Keratinocyte (primary cell): ENCODE measurements at regions not wholly inside any gene's neighbourhood (a gene's known extent, or its start where the extent isn't known, plus 50 kb on each side); places are given as distances from the start of the nearest gene placed in this dataset.

ENCODE experiments used
- DNase-seq: peaks from one replicate; pipeline ENCODE4 v3.0.0-alpha.2; 2011; ENCODE audit warnings: low read depth, missing footprints, low spot score
- FAIRE-seq: peaks from 2 replicates; lab custom pipeline; 2011; peaks lifted over from hg19 to GRCh38; lab: Jason Lieb, UNC
- H2AFZ ChIP-seq: 2 replicates; pipeline ENCODE4 v1.6.0; 2012; ENCODE audit warnings: low read length, control low read depth, inconsistent platforms; ENCODE audit not compliant: control insufficient read depth
- H3K27ac ChIP-seq: 2 replicates; pipeline ENCODE4 v1.5.1; 2011; ENCODE audit warnings: low read length; ENCODE audit not compliant: control insufficient read depth, insufficient read depth
- H3K27me3 ChIP-seq: 3 replicates; pipeline ENCODE4 v1.6.0; 2011; ENCODE audit warnings: low read length; ENCODE audit not compliant: control insufficient read depth, insufficient read depth; ENCODE audit errors: extremely low read depth
- H3K36me3 ChIP-seq, 2 experiments: 2 replicates in 1 of 2; 3 replicates in 1 of 2; pipeline ENCODE4 v1.5.1; 2011; ENCODE audit warnings: low read length in 2 of 2, mild to moderate bottlenecking in 1 of 2; ENCODE audit not compliant: control insufficient read depth in 2 of 2, insufficient read depth in 2 of 2; ENCODE audit errors: extremely low read depth in 1 of 2
- H3K4me1 ChIP-seq: 3 replicates; pipeline ENCODE4 v1.5.1; 2011; ENCODE audit warnings: low read length; ENCODE audit not compliant: control insufficient read depth, insufficient read depth; ENCODE audit errors: extremely low read depth
- H3K4me2 ChIP-seq: 3 replicates; pipeline ENCODE4 v1.6.0; 2011; ENCODE audit warnings: low read depth, low read length; ENCODE audit not compliant: control insufficient read depth, insufficient read depth; ENCODE audit errors: extremely low read depth
- H3K4me3 ChIP-seq, 3 experiments: fragments of 200-600 bp in 1 of 3; sonication (generic) in 1 of 3; 2 replicates in 2 of 3; 3 replicates in 1 of 3; pipeline ENCODE4 v1.5.1; 2011 to 2016; ENCODE audit warnings: low read length in 3 of 3, mild to moderate bottlenecking in 3 of 3, control low read depth in 2 of 3, inconsistent platforms in 1 of 3, low read depth in 1 of 3, mixed read lengths in 1 of 3, mixed run types in 1 of 3, moderate library complexity in 1 of 3; ENCODE audit not compliant: control insufficient read depth in 2 of 3, insufficient read depth in 2 of 3; ENCODE audit errors: extremely low read depth in 1 of 3
- H3K79me2 ChIP-seq: 2 replicates; pipeline ENCODE4 v1.6.0; 2012; ENCODE audit warnings: low read length; ENCODE audit not compliant: control insufficient read depth, insufficient read depth
- H3K9ac ChIP-seq: 3 replicates; pipeline ENCODE4 v1.6.0; 2011; ENCODE audit warnings: low read length; ENCODE audit not compliant: control insufficient read depth, insufficient read depth; ENCODE audit errors: extremely low read depth
- H3K9me1 ChIP-seq: 3 replicates; pipeline ENCODE4 v1.6.0; 2011; ENCODE audit warnings: low read length; ENCODE audit not compliant: control insufficient read depth, insufficient read depth; ENCODE audit errors: extremely low read depth
- H3K9me3 ChIP-seq: 2 replicates; pipeline ENCODE4 v1.5.1; 2012; ENCODE audit warnings: low read depth, low read length; ENCODE audit not compliant: control insufficient read depth
- H4K20me1 ChIP-seq: 3 replicates; pipeline ENCODE4 v1.6.0; 2011; ENCODE audit warnings: low read length; ENCODE audit not compliant: control insufficient read depth, insufficient read depth; ENCODE audit errors: extremely low read depth
- CTCF ChIP-seq, 3 experiments: IDR thresholded peaks in 1 of 3; conservative IDR thresholded peaks in 1 of 3; optimal IDR thresholded peaks in 1 of 3; 2 replicates in 2 of 3; 3 replicates in 1 of 3; pipeline versions ENCODE3 to v1.5.1; 2011; ENCODE audit warnings: low read length in 3 of 3, mild to moderate bottlenecking in 3 of 3, moderate library complexity in 2 of 3, control low read depth in 1 of 3, inconsistent platforms in 1 of 3; ENCODE audit not compliant: insufficient read depth in 2 of 3; ENCODE audit errors: extremely low read depth in 1 of 3
- EZH2 ChIP-seq: IDR thresholded peaks from one replicate; pipeline ENCODE4 v1.6.1; 2012; ENCODE audit warnings: inconsistent platforms, mild to moderate bottlenecking, low read length, moderate library complexity
- dilution Hi-C: fragments of 300-500 bp; cut with MboI; formaldehyde crosslinking; loops from one replicate; pipeline ENCODE4 v1.7.0; 2020; ENCODE audit warnings: low sequenced_read_pairs; ENCODE audit not compliant: extremely low pct_ligation_motif_present

- Histone ChIP-seq H2AFZ (no peak overlapping the region), H3K4me1 (no peaks in the 10 kb centered on the region), H3K9ac (no peak overlapping the region), H3K27me3 (peaks cover 5% of the 10 kb centered on the region), H3K4me3 (no peak overlapping the region), H3K9me3 (no peaks in the 10 kb centered on the region), H3K4me2 (no peak overlapping the region), H4K20me1 (no peaks in the 10 kb centered on the region), H3K27ac (no peak overlapping the region), H3K9me1 (no peaks in the 10 kb centered on the region), H3K36me3 (no peaks in the 10 kb centered on the region), H3K79me2 (no peaks in the 10 kb centered on the region)
- TF ChIP-seq EZH2, result no peak
- TF ChIP-seq CTCF (optimal IDR thresholded peaks at IDR 0.05 in 1 of 3, IDR thresholded peaks at IDR 0.05 in 1 of 3, conservative IDR thresholded peaks at IDR 0.05 in 1 of 3; ENCODE audit: extremely low read depth in 1 of 3, insufficient read depth in 2 of 3, low read length in 3 of 3), result no peak
- DNase-seq (no peak), FAIRE-seq (no peak)
- dilution Hi-C loops, result no loop called here
These were observed 90.3 kb downstream of the SMIM20 start for GRCh38 chr4:26004290-26004689.

- Histone ChIP-seq H3K27me3 (peaks cover 5% of the 10 kb centered on the region), H3K9me3 (no peaks in the 10 kb centered on the region), H3K27ac (no peak overlapping the region), H3K4me1 (no peaks in the 10 kb centered on the region), H3K4me3 (no peak overlapping the region), H3K9ac (no peak overlapping the region), H4K20me1 (no peaks in the 10 kb centered on the region), H3K36me3 (no peaks in the 10 kb centered on the region), H3K79me2 (no peaks in the 10 kb centered on the region), H3K4me2 (no peak overlapping the region), H3K9me1 (no peaks in the 10 kb centered on the region), H2AFZ (no peak overlapping the region)
- TF ChIP-seq CTCF (optimal IDR thresholded peaks at IDR 0.05 in 1 of 3, IDR thresholded peaks at IDR 0.05 in 1 of 3, conservative IDR thresholded peaks at IDR 0.05 in 1 of 3; ENCODE audit: extremely low read depth in 1 of 3, insufficient read depth in 2 of 3, low read length in 3 of 3) (no peak), EZH2 (no peak)
- DNase-seq (no peak), FAIRE-seq (no peak)
- dilution Hi-C loops, result no loop called here
These were observed 91.7 kb downstream of the SMIM20 start for GRCh38 chr4:26005764-26006163.
